Panc1 (cell line): ENCODE measurements at regions not wholly inside any gene's neighbourhood (a gene's known extent, or its start where the extent isn't known, plus 50 kb on each side); places are given as distances from the start of the nearest gene placed in this dataset.

Experiments
- POLR2AphosphoS5 ChIP-seq: IDR thresholded peaks from 2 replicates; pipeline ENCODE4 v1.6.1; 2012; ENCODE audit warnings: mild to moderate bottlenecking, low read depth, low read length, moderate library complexity
- TF ChIP-seq, protein P1 (sequence below): fragments of 450-650 bp; IDR thresholded peaks from 2 replicates; pipeline ENCODE4 v1.5.1; 2017; ENCODE audit warnings: mild to moderate bottlenecking

- TF ChIP-seq, protein P1, sequence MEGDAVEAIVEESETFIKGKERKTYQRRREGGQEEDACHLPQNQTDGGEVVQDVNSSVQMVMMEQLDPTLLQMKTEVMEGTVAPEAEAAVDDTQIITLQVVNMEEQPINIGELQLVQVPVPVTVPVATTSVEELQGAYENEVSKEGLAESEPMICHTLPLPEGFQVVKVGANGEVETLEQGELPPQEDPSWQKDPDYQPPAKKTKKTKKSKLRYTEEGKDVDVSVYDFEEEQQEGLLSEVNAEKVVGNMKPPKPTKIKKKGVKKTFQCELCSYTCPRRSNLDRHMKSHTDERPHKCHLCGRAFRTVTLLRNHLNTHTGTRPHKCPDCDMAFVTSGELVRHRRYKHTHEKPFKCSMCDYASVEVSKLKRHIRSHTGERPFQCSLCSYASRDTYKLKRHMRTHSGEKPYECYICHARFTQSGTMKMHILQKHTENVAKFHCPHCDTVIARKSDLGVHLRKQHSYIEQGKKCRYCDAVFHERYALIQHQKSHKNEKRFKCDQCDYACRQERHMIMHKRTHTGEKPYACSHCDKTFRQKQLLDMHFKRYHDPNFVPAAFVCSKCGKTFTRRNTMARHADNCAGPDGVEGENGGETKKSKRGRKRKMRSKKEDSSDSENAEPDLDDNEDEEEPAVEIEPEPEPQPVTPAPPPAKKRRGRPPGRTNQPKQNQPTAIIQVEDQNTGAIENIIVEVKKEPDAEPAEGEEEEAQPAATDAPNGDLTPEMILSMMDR: no peak
- TF ChIP-seq POLR2AphosphoS5: no peak
Observed at GRCh38 chr1:10950316-10951172, 61.9 kb upstream of the TARDBP start.
